ENCODE measurements at regions not wholly inside any gene's neighbourhood (a gene's known extent, or its start where the extent isn't known, plus 50 kb on each side); places are given as distances from the start of the nearest gene placed in this dataset.
"Not testable (repeated sequence)": the region's sequence is repeated elsewhere in the genome, so short reads cannot be mapped to it uniquely, and the experiment has no call there.

GRCh38 chr3:18593231-18593630 is 168.1 kb upstream of the SATB1 start:
- DNase-seq = no peak

- DNase-seq = peak; percentile 3
Observed at GRCh38 chr3:18591120-18591519, 166.0 kb upstream of the SATB1 start.

- no peak for DNase-seq
Observed at GRCh38 chr3:18586076-18586475, 160.9 kb upstream of the SATB1 start.

- DNase-seq = no peak
Observed at GRCh38 chr3:18585004-18585968, 160.1 kb upstream of the SATB1 start.

GRCh38 chr3:18580268-18580667 is 155.1 kb upstream of the SATB1 start:
- DNase-seq = no peak

GRCh38 chr3:18579661-18580060 is 154.5 kb upstream of the SATB1 start:
- DNase-seq = no peak

- peak; percentile 57 for DNase-seq
Observed at GRCh38 chr3:18575573-18575972, 150.4 kb upstream of the SATB1 start.

GRCh38 chr3:18572809-18573208 is 147.7 kb upstream of the SATB1 start:
- DNase-seq = no peak

- no peak for DNase-seq
Observed at GRCh38 chr3:18567293-18567692, 142.2 kb upstream of the SATB1 start.

GRCh38 chr3:18562364-18563154 is 137.4 kb upstream of the SATB1 start:
- DNase-seq = no peak

GRCh38 chr3:18559331-18559842 is 134.2 kb upstream of the SATB1 start:
- peak; percentile 32 for DNase-seq

- DNase-seq = no peak
Observed at GRCh38 chr3:18558507-18558906, 133.4 kb upstream of the SATB1 start.

GRCh38 chr3:18557216-18557615 is 132.1 kb upstream of the SATB1 start:
- no peak for DNase-seq

GRCh38 chr3:18556503-18557135 is 131.5 kb upstream of the SATB1 start:
- no peak for DNase-seq

GRCh38 chr3:18556001-18556408 is 130.9 kb upstream of the SATB1 start:
- DNase-seq = no peak

- not testable (repeated sequence) for DNase-seq
Observed at GRCh38 chr3:18552579-18553105, 127.5 kb upstream of the SATB1 start.

- no peak for DNase-seq
Observed at GRCh38 chr3:18546632-18547031, 121.5 kb upstream of the SATB1 start.

GRCh38 chr3:18544146-18544545 is 119.0 kb upstream of the SATB1 start:
- no peak for DNase-seq

GRCh38 chr3:18538463-18539230 is 113.5 kb upstream of the SATB1 start:
- no peak for DNase-seq

- no peak for DNase-seq
Observed at GRCh38 chr3:18533039-18533438, 107.9 kb upstream of the SATB1 start.

- DNase-seq = no peak
Observed at GRCh38 chr3:18531662-18532061, 106.5 kb upstream of the SATB1 start.

- no peak for DNase-seq
Observed at GRCh38 chr3:18529631-18530030, 104.5 kb upstream of the SATB1 start.

Data from fibroblast of skin of back (primary cell).